NCI-H1092 treated with DMSO at 0.1 percent for 48 hours (cell line): ENCODE measurements at regions not wholly inside any gene's neighbourhood (a gene's known extent, or its start where the extent isn't known, plus 50 kb on each side); places are given as distances from the start of the nearest gene placed in this dataset.

Source experiments
- DNase-seq: peaks from one replicate; lab custom pipeline; 2025; lab: John Stamatoyannopoulos, UW

DNA sequence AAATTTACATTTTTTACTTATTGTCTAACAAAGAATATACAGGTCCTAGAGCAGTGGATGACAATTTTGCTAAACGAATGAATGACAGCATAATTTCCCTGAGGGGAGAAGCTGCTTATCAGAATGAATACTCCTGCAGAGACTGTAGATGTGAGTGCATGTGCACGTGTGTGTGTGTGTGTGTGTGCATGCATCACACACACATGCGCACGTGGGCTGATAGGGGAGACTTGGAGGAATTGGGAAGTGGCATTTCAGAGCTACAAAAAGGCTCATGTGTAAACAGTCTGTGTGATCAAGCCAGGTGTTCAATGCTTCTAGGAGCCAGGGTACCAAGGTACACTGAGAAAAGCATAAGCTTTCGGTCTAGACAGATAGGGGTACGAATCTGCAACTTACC lies 93.5 kb upstream of the SASH1 start:
- DNase-seq: no peak

DNA sequence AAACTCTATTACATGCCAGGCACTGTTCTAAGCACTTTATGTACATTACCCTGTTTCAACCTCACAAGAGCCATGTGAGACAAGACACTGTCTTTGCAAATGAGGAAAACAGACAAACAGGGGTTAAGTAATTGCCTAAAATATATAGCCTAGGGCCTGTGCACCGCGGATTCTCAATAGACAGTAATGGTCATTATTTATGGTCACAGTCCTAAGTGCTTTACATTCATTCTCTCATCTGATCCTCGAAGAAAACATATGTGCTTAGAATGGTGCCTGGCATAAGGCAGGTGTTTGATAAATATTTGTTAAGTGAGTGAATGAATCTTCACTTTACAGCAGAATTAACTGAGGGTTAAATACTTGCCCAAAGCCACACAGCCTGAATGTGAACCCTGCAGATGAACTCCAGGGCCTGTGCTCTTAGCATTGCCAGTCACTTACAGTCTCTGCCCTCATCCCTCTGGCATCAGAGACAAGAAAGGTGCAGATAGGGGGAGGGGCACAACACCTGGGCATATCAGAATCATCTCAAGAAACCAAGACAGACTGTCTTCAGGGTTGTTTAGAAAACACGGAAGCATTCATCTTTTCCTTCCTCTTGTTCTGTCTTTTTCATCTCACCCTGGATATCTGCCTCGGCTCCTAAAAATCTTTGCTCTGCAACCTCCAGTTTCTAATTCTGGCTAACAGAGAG lies 92.8 kb upstream of the SASH1 start:
- no peak for DNase-seq

DNA sequence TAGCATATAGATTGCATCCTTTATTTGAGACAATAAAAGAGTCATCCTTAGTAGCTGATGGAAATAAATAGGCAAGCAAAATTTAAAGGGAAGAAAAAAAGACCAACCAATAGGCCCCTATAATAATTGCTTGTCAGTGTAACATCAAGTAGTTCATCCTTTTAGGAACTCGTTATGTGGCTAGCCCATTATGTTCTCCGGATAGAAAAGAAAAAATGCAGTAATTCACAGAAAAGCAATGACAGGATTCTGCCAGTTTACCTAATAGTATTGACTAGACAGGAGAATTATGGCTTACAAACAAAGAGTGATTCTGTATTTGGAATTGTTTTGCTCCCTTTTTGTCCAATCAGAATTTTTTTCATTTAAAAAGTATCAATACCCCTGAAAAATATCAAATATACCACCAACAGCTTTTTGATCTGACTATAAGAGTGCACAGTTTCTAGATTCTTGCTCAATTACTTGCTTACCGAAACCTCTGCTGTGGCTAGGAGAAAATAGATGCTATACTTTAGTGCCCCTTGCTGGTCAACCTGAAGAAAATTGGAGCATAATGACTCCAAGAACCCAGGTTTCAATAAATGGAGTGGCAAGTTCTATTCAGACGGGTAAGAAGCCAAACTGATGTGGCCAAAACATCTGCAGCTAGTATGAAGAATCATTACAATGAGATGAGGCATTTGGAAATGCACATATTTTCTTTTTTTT lies 91.5 kb upstream of the SASH1 start:
- no peak for DNase-seq

DNA sequence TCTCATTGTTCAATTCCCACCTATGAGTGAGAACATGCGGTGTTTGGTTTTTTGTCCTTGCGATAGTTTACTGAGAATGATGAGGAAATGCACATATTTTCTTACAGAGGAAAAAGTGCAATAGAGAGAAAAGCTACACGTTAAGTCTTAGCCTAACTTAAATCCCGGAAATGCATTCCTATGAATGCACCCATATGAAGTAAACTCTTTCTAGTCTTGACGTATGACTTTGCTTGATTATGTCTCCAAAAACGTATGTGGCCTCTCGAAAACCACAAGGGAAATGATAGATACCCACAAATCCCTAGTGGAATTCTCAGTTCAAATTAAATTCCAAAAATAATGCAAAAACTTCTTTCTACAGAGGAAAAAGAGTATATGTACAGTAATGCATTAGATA lies 90.7 kb upstream of the SASH1 start:
- DNase-seq: no peak

DNA sequence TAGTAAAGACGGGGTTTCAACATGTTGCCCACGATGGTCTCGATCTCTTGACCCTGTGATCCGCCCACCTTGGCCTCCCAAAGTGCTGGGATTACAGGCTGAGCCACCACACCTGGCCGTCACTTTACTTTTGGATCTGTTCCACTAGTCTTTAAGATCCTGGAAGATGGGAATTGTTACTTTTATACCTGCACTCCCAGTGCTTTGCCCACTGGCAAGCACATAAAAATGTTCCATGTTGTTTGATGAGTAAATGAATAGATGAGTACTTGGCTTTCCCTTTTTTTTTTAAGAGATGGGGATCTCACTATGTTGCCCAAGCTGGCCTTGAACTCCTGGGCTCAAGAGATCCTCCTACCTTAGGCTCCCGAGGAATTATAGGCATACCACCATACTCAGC lies 84.8 kb upstream of the SASH1 start:
- DNase-seq: no peak

DNA sequence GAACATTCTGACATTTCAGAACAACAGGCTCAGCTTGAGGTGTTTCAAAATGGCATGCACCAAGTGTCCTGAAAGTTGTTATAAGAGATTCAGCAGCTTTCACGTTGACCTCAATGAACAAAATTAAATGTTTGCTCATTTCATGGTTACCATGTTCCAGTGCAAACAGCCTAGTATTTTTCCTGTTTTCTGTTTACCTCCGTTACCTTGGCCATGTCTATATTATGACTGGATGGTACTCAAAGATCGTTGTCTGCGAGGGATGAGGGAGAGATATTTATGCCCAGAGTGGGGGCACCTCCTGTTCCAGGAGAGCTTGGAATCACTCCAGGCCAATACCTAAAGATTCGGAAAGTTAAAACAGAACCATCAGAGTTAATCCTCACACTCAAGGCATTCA lies 83.8 kb upstream of the SASH1 start:
- no peak for DNase-seq

DNA sequence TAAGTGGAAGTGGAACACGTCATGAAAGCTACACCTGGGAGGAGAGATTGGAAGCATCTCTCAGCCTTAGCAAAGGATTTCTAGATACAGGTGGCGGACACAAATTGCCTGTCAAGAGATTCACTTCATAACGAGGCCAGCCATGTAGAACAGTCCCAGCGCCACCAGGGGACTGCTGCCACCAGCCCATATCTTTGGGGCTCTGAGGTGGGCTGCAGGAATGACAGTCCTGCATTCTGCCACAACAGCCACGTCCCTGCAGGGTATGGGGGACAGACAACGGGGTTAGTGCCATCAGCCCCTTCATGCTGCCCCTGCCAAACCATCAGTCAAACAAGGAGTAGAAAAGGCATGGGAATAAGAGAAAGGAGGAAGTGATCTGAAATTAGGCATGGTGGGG lies 81.2 kb upstream of the SASH1 start:
- no peak for DNase-seq

DNA sequence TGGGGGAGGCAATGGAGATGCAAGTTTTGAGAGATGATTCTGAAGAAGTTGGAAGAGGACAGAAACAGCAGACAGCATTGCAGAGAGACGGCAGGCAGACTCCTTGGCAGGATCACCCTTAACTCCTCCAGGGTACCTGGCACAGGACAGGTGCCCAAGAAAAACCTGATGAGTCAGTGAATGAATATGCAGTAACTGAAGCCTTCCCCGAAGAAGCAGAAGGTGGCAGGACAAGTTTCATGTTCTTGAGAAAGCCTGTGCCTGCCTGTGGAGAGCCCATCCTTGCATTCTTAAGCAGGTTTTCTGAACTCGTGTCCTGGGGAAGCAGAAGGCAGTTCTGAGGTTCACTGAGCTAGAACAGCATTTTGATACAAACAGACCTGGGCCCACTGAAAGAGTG lies 79.6 kb upstream of the SASH1 start:
- DNase-seq: no peak

DNA sequence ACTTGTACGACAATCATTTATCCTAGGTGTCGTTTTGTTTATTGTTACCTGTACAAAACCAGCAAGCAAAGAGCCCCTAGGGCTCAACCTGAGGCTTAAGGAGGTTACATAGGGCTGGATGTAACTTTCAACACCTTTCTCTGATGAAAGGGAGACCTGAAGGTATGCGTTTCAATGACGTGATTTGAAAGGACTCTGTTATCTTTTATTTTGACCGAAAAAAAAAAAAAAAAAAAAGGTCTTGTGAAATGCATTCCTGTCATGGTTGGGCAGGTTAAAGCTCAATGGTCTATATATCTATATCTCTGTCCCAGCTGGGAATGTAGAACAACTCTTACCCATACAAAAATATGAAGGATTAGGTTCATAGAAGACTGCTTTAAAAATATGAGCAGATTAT lies 78.7 kb upstream of the SASH1 start:
- DNase-seq: no peak

DNA sequence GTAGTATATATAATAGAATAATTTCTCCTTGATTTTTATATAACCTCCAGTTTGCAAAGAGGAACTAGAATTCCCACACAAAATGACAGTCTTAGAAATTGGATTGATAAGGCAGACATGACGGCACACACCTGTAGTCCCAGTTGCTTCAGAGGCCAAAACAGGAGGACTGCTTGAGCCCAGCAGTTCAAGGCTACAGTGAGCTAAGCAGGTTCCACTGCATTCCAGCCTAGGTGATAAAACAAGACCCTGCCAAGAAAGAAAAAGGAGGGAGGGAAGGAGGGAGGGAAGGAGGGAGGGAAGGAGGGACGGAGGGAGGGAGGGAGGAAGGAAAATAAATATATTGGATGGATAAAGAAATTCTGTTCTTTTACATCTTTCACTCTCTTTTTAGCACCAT lies 77.6 kb upstream of the SASH1 start:
- no peak for DNase-seq

DNA sequence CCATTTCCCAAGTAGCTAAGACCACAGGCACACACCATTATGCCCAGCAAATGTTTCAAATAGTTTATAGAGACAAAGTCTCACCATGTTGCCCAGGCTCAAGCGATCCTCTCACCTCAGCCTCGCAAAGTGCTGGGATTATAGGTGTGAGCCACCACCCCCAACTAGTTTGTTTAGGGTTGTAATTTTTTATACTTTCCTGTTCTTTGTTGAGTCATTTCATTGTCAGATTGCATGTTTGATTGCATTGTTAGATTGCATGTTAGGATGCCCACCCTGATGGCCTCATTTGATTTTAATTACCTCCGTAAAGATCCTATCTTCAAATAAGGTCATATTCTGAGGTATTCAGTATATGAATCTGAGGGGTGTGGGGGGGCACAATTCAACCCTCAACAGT lies 73.3 kb upstream of the SASH1 start:
- no peak for DNase-seq

DNA sequence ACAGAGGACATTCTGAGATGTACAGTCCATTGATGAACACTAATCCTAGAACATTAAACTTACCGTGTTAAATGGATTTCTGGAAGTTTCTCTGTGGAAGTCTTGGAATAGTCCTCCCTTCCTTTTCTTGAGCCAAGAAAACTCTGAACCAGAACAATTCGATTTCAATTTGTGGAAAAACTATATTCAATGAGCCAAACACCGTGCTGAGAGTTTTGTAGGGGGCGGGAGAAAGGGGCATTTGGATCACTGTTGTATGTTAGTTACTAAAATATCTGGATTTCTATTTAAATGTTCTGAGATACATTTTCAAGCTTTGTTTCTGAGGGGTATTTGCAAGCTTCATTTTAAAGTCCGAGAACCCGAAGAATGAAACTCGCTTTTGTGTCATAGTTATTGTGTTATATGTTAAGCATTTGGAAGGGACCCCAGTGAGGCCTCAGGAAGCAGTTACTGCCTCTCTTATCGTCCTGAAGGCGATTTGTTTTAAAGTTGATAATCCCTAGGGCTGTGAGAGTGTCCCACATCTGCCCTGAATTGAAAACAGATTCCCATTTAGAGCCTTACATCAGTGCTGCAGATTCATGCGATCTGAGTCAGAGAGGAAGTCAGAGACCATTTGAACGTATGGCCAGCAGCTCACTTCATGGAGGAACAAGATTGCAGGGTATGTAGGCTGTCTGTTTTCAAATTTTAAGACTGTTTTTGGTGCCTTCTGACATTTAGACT lies 70.8 kb upstream of the SASH1 start:
- DNase-seq: no peak

DNA sequence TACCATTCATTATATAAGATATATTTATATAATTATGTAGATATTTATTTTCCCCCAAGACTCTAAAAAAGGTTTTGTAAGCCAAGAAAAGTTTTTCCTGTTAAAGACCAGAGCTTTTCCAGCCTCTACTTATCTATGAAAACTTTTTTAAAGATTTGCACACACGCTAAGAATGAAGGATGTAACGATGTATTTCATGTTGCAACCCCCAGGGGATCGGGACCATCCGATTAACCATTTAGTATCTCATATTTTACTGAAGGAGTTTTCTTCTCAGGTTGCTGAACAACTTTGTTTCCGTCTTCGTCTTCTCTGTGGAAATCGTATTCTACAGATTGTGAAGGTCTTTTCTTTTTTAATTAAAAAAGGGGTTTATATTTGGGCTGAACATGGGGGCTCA lies 70.0 kb upstream of the SASH1 start:
- DNase-seq: no peak

DNA sequence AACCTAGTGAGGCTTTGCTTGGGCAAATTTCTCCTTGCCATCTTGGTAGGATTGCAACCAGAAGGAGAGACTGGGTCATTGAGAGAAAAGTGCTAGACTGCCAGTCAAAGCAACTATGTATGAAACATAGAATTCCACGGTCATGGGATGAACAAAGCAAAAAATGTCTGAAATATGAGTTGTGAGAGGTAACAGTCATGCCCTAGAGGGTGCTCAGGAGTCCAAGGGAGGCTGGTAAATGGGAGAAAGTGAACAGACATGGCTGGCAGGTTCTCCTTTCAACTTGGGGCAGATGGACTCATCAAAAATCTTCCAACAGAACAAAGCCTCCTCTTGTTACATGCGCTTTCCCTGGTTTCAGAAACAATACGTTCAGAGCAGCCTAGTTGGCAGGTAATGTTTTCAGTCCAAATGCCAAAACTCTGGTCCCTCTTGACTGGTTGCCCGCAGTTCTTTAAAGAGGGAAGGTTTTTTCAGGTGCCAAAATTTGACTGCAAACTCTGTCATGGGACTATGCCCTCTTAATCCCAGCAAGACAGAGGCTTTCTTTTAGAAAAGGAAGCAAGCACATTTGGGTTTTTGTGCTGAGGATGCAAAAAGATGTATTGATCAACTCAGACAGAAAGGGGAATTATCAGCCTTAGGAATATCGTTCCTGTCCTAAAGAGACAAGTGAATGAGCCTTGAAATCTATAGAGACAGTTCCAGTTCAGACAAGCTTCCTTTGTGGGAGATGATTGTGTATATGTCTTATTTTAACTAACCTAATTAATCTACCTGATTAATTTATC lies 68.5 kb upstream of the SASH1 start:
- DNase-seq: no peak

DNA sequence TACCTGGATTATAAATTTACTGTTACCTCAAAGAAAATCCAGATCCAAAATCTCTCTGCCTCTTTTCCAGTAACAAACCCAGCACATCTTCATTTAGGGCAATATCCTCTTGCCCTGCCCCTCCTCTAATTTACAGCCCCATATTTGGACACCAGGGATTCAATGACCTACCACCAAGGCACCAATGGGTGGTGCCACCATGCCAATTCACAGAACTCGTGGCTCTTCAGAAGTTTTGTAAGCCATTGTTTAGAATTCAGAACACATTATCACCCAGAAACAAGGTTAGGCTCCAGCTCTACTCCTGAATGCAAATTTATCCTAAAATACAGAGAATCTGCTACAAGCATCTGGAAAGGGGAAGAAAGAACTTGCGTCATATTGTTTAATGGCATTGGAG lies 67.8 kb upstream of the SASH1 start:
- no peak for DNase-seq

DNA sequence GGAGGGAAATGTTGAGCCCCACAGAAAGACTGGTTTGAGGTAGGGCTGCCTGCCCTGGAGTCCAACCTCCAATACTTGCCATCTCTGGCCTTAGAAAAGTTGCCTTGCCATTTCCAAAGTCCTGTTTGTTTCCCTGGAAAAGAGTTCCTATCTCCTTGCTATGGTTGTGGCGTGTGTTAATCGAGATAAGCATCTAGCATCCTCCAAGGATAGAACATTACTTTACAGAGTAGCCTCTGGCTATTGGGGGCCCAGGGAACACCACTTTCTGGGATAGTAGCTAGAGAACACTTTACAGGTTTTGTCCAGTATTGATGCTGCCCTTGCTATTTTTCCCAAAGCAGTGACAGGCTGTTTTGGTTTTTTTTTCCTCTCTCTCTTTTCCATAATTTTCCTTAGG lies 57.4 kb upstream of the SASH1 start:
- DNase-seq: no peak

DNA sequence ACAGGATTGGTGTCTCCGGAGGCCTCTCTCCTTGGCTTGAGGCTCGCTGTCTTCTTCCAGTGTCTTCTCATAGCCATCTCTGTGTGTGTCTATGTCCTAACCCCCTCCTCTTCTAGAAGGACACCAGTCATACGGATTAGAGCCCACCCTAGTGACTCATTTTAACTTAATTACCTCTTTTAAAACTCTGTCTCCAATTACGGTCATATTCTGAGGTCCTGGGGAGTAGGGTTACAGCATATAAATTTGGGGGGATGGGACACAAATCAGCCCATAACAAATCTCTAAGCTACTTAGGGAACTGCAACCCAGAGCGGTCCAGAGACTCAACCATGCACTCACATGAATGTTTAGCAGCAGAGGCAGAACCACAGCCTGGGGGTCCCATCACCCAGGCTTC lies 56.1 kb upstream of the SASH1 start:
- no peak for DNase-seq

DNA sequence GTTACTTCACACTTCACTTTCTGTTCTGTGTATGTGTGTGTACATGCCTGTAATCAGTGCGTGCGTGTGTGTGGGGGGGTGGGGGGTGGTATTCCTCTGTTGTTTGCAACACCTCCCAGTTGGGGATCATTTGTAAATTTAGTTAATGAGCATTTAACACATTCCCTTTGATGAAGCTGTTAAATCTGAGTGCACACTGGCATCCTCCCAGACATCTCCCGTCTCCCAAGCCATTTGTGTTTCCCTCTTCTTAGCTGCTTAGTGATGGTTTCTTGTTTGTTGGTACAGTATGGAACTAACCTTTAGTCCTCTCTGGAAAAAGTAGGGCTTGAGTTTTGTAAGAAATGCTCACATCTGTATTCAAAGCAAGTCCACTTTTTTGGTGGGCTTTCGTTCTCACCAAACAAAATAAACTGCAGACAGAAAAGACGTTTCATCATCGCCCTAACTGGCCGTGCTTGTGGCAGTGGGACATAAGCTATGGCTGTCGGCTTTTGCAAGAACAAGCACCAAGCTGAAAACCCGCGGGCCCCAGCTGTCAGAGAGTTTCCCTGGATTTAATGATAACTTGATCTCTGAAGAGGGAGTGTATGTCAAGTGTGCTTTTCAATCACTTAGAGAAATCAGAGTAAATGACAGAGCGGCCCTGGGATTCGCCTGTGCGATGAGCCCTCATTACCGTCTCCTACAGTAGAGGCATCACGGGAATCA lies 54.9 kb upstream of the SASH1 start:
- DNase-seq: no peak

DNA sequence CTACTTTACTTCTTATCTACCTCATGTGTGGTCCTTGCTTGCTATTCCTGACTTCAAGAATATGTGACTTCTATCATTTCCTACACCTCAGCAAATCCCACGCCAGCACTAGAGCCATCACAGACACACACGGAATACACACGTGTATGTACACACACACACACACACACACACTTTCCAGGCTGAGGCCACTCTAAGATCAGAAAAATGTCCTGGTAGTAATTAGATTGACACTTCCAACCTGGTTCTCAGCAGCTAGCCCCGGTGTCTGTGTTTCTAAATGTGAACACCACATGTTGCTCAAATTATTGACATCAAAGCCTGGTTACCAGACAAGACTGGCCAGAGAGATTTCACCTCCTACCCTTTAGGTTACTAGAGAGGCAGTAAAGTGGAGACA lies 54.1 kb upstream of the SASH1 start:
- no peak for DNase-seq

DNA sequence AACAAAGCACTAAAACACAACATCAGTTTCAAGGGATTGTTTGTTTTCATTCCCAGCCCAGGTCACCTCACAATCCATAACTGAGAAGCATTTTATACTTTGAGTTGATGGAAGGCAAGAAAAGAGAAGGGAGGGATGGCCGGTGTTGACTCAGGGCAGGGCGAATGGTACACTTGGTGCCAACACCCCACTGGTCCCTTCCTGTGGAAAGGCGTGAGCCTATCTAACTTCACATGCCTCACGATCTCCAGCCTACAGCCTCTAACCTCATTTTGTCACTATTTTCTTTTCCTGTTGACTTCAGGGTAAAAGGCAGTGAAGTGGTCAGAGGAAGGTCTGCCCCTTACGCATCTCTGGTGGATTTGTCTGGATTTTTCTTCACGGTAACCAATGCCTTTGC lies 53.5 kb upstream of the SASH1 start:
- no peak for DNase-seq

DNA sequence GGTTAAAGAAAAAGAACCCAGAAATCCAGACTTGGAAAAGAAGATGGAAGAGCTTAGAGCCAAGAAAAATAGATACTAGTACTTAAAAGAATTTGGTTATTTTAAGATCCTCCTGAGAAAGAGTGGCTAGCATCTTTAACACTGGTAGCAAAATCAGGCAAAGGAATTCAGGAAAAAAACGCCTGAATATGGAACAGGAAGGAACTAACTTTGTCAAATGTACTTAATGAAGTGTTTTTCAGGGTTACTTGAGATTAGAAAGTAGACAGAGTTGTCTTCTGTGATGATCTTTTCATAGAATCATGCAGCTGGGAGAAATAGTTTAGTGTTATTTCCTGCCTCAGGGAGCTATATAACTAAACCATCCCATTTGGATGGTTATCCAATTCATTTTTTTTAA lies 50.8 kb upstream of the SASH1 start:
- no peak for DNase-seq
